ENCODE measurements at regions not wholly inside any gene's neighbourhood (a gene's known extent, or its start where the extent isn't known, plus 50 kb on each side); places are given as distances from the start of the nearest gene placed in this dataset.

DNA sequence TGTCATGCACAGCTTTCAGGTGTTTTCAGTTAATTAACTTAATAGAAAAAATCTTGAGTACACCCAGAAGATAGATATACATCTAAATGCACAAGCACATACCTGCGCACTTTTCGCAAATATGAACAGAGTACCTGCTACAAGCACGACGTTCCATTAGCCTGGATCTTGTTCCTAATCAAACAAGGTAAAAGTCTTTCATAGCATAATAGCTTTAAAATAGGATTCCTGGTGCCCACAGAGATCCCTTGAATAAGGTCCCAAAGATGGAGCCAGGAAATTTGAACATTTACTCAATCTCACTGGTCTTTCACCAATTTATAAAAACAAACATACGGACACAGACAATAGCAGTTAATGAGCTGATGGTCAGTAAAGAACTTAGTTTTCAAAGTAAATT, 689.8 kb upstream of the CHORDC1 start:
- no peak for DNase-seq

DNA sequence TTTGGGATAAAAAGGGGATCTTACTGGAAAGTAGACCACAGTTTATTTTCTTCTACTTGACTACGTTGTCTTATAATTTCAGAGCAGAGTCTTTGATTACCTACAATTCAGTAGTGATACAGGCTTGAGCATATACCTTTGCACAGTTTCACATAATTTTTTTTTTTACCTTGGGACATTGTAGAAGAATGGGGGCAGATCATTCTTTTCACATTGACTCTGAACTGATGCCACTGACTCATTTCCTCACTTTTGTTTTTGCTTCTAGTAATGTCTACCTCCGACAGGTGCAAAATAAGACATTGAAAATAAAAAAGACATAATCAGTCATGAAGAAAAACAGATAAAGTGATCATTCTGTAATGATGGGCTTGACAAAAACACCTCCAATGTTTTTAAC, 688.3 kb upstream of the CHORDC1 start:
- no peak for DNase-seq

DNA sequence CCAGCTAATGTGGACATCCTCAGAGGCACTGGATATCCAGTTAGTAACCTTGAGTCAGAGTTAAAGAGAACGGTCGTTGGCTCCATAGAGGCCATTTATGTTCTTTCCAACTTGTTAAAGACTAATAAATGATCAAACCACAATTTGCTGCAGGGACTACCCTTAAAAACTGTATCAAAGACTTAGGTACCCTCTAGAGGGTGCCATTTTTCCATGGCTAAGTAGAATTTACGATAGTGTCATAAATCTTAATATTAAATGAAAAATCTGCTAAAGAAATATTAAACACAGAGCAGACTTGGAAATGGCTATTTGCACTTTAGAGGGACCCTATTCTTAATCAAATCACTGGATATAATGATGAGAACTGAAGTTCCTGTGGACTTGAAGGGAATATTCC, 685.2 kb upstream of the CHORDC1 start:
- peak; percentile 32 for DNase-seq

DNA sequence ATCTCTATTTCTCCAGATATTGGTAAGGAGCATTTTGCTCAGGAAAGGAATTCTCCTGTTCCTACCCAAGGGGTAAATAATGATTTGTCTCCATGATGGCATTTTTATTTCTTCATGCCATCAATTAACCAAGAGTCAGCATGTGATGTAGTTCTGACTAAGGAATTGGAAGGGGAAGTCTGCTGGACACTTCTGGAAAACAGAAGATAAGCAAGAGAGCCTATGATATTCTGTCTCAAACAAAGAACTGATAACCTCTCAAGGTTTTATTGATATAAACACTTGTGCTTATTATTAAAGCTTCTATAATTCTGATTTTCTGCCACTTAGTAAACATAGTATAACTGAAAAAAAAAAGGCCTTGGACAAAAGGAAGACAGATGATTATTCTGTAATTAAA, 673.0 kb upstream of the CHORDC1 start:
- DNase-seq: no peak

DNA sequence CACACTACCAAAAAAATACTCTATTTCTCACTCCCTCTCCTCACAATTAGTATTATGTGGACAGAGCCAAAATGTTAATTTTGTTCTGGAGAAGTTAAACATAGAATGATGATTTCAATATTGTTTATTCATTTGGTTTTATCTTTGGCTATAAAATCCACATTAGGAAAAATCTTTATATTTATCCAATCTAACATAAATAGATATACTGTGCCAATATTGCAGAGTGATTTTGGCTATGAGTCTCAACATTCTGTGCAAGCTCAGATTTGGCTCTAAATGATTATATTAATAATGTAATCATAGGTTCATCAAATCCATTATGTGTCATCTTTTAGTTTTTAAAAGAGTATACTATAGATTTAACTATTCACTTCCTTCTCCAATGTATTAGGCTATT, 667.5 kb upstream of the CHORDC1 start:
- DNase-seq: no peak

DNA sequence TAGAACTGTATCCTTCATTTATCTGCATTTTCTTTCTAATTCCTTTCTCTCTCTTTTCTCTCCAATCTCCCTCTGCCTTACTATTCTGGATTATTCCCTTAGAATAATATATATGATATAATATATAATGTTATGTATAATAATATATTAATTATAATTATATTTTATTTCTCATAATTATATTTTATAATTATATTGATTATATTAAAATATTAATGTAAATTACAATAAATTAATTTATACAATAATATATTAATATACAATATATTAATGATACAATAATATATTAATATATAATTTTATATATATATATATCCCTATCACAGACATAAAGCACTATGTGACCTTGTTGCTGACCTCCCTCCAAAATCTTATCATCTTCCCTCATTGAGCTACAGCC, 661.3 kb upstream of the CHORDC1 start:
- DNase-seq: no peak

DNA sequence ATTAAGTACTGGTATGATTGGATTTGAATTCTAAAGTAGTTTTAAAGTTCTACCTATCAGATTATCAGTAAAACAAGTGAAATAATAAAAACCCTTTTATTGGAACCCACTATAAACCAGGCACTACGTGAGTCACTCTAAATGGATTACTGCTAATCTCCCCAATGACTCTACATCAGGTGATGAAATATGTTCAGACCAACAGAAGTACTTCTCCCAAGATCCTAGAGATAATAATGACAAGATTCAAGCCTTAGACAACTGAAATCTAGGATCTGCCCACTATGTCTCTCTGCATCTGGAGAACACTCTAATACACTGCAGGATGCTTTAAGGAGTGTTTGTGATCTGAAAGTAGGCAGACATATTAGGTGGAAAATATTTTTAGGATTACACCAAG, 652.1 kb upstream of the CHORDC1 start:
- DNase-seq: no peak

DNA sequence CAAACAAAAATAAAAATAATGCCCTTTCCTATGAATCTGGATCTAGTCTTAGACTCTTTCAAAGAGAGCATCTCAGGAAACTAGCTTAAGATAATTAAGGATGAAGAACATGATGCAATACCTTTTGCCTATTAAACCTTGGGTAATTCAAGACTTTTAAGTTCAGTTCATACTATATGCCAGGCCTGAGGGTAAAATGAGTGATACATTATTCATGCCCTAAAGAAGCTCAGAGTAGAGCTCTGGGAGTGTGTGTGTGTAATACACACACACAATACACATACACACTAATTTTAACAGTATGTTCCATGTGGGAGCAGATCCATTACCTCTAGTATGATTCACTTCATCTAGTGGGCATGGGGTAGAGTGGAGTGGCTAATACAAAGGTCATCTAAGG, 651.4 kb upstream of the CHORDC1 start:
- DNase-seq: no peak

DNA sequence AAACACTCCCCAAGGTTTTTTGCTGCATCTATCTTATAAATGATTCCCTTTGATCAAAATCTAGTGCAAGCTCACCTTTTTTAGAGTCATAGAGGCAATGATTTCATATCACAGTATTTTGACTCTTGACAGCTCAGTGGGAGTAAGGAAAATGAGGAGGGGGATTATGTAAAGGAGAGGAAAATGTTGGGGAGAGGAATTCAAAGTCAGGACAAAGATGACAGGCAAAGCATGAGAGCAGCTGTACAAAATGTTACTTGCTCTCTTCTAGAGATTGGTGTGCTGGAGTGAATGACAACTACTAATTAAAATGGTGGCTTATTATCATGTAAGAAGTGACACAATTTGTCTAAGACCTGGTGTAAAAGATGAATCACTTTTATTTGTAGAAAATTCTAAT, 644.6 kb upstream of the CHORDC1 start:
- no peak for DNase-seq

DNA sequence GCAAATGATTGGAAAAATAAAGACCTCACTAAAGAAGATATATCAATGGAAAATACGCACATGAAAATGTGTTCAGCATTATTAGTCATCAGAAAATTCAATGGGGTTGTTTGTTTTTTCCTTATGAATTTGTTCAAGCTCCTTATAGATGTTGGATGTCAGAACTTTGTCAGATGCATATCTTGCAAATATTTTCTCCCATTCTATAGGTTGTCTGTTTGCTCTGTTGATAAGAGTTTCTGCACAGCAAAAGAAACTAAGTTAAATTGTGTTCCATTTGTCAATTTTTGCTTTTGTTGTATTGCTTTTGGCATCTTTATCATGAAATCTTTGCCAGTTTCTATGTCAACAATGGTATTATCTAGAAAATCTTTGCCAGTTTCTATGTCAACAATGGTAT, 633.9 kb upstream of the CHORDC1 start:
- no peak for DNase-seq

DNA sequence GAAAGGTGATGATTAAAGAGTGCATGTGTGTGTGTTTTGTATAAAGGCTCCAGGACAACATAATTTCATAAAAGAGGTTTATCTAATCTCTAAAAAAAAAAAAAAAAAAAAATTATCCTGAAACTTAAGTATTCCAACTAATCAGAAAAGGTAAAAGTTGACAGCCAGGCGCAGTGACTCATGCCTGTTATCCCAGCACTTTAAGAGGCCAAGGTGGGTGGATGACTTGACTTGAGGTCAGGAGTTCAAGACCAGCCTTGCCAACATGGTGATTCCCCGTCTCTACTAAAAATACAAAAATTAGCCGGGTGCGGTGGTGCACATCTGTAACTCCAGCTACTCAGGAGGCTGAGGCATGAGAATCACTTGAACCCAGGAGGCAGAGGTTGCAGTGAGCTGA, 632.7 kb upstream of the CHORDC1 start:
- DNase-seq: no peak

DNA sequence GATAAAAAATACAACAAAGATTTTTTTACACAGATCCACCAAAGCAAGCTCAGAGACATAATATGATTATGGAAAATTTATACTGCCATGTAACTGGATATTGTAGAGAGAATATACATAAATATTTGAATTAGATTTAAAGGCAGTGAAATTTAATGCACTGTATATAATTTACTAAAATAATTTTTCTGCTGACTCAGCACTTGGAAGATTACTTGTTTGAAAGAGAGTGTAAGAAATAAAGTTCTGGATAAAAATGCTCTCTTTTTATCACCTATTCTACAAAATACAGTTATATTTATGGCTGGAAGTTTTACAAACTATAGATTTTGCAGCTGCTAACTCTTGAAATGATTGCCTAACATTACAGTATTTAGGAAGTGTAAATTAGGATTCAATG, 628.3 kb upstream of the CHORDC1 start:
- no peak for DNase-seq

DNA sequence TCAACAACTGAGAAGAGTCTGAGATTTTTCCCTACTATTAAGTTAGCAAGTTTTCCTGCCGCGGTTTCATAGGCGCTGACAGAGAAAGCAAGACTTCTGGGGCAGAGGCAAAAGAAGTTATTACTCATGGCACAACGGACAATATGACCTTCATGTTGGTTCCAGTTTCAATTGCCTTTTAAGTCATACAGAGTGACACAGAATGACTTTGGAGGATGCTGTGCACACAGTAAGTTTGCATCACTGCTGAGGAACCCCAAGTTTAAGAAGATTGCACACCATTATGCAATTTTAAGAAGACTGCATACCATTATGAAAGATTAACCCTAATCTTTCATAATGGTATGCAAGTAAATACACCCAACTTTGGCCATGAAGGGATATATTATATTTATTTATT, 626.5 kb upstream of the CHORDC1 start:
- DNase-seq: no peak

DNA sequence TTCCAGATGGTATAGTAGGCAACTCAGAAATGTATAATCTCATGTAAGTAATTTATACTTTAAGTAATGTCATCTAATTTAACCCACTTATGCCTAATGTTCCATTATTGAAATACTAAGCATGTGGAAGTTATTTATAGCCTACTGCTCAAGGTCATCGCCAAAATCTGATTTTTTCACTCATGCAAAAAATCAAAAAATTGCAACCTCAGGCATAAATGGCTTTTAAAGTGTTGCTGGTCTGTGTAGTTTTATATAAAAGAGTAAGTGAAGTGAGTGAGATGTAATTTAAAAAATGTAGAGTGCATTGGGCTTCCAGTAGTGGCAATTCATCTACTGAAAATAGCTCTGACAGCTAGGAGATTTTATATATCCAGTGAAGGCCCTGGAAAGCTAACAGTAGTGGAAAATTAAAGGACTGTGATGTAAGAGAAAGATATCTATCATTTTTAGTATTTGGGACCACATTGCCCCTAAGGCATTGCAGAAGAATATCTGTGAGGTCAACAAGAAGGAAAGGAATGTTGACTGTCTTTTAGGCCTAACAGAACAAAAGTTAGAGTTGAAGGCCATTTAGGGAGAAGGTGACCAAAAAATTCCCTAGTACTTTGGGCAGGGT, 624.5 kb upstream of the CHORDC1 start:
- no peak for DNase-seq

DNA sequence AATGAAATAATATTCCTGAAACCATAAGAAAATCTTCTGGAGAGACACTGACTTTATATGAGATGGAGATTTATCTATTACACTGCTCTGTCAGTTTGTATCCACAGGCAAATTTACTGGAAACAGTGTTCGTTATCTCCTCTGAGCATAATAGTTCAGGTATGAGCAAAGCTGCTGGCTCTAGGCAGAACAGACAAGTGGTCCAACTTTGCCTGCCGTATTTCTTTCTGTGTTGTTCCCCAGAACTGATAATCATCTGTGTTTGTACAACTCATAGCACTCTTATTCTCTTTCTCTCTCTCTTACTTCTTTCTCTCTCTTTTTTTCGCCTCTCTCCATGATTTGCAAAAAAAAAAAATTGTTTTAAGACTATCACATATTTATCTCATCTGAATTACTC, 623.8 kb upstream of the CHORDC1 start:
- no peak for DNase-seq

DNA sequence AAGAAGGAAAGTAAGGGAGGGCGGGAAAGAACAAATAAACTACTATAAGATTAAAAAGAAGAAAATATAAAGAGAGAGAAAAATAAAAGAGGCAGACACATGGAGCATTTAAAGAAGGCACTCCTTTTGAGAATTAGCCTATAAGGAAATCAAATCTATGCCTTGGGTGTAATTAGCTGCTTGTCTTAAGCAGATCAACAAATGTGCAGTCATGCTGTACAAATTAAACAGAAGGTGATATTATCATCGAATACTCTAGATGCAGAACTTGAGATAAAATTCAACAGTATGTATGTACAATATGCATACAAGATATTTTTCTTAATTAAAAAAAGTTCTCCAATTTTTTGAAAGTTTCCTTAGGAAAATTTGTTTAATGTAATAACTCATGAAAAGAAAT, 623.0 kb upstream of the CHORDC1 start:
- DNase-seq: no peak

DNA sequence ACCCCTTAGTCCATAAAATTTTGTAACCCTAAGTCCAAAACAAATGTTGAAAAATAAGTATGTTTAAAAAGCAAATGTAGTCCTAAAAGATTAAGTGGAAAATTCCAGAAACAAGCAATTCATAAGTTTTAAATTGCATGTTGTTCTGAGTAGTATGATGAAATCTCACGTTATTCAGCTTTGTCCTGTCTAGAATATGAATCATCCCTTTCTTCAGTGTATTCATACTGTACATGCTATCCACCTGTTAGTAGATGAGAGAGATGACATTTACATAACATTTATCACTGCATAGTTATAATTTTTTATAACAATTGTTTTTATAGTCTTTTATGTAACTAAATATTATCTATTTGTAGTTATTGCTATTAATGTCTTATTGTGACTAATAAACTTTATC, 622.3 kb upstream of the CHORDC1 start:
- peak; percentile 66 for DNase-seq

DNA sequence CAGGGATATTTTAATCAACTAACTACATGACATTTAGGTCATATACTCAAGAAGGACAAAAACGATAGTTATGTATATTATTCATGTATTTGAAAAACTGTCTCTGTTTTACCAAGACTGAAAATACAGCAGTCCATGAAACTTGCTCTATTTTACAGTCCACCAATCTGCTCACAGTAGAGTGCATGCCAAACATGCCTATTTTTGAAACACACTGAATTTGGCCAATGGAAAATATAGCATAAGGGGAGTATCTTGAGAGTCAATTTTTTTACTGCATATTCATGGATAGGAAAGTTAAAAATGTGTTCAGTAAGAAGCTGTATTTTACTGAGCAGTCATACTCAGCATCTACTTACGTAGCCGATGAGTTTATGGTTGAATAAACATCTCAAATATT, 621.2 kb upstream of the CHORDC1 start:
- DNase-seq: no peak

DNA sequence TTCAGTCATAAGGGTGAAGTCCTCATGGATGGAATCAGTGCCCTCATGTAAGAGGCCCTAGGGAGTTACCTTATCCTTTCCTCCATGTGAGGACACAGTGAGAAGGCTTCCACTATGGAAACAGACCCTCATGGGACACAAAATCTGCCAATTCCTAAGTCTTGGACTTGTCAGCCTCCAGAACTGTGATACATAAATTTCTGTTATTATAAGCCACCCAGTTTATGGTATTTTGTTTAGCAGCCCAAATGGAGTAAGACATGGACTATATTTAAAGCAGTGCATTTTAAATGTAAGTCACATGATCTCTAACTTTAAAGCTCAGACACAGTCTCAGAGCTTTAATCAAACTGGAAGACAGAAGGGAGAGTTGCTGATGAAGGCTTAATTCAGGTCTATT, 619.8 kb upstream of the CHORDC1 start:
- no peak for DNase-seq

DNA sequence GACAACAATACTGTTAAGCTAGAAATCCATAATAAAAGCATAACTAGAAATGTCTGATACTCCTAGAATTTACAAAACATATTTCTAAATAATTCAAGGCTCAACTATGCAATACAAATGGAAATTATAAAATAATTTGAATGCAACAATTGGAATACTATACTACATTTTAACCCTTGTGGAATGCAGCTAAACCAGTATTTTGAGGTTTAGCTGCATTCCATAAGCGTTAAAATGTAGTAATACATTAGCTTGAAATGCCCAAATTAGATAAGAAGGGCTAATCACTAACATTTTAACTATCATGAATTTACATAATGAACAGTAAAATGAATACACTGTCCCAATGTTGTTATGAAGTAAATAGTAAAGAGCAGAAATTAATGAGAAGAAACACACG, 617.2 kb upstream of the CHORDC1 start:
- no peak for DNase-seq

DNA sequence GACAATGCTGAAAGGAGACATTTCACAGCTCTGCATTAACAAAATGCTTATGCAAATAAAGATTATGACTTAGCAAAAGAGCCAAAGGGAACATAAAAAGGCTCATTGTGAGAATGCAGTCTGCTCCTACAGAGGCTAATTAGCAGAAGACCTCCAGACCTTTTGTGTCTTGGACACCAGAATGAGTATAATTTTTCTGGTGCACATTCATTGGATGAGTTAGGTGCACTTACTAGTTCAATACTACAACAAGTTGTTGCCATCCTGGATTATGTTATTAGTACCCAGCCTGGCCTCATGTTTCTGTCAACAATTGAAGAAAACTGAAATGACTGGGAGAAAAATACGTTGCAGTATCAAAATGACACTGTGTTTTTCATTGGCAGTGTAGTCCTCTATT, 613.2 kb upstream of the CHORDC1 start:
- no peak for DNase-seq

DNA sequence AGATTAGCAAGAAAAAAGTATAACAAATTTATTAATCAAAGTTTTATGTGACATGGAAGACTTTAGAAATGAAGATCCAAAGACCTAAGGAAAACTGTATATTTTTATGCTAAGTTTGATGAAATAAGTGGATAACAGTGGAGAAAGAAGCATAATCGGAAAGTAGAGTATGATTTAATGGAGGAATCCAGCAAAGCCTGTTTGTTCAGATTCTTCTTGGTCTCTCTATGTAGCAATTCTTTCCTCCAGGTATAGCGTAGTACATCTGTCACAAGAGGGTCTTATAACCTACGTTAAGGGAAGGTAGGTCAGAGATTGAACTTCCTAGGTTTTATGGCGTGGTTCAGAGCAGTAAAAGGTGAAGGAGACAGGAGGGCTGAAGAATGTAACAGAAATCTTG, 600.6 kb upstream of the CHORDC1 start:
- no peak for DNase-seq

DNA sequence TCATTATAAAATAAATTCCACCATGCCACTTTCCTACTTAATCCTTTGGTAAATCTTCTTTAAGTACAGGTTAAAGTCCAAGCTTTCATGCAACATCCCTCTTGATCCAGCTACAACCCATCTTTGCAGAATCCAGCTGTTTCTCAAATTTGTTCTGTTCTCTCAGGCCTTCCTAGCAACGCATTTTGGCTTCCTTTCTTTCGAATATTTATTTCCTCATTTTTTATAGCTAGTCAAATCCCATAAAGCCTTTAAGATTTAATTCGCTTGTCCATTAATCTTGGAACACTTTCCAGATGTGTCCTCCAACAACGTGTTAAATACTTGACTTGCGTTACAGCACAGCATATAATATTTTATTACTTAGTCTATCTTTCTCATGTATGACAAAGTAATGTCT, 600.1 kb upstream of the CHORDC1 start:
- DNase-seq: no peak

DNA sequence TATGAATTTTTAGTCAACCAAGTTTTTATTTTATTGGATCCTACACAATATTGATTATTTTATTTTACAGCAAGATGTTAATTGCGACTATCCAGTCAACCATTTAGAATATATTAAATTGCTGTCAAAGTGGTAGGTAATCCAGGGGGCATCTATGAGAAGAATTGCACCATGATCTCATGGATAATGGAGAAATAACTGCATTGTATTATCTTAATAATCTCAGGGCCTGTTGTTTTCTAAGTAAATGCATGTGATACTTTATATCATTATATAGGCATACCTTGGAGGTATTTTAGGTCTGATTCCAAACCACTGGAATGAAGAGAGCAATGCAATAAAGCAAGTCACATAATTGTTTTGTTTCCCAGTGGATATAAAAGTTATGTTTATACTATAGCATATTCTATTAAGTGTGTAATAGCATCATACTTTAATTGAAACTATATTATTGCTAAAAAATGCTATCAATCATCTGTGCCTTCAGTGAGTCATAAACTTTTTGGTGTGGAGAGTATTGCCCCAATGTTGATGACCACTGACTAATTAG, 595.4 kb upstream of the CHORDC1 start:
- DNase-seq: no peak

DNA sequence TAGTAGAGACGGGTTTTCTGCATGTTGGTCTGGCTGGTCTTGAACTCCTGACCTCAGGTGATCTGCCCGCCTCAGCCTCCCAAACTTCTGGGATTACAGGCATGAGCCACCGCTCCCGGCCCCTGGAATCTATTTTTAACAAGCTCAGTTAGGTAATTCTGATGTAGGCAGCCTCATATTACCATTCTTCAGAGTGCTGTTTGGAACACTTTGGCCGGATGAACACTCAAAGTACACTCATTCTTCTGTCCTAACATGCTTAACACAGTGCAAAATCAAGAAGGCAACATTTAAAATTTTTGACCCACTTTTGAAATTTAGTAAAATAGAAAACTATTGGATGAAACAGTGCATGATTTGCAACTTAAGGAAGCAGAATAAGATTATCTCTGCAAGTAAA, 586.7 kb upstream of the CHORDC1 start:
- DNase-seq: no peak

DNA sequence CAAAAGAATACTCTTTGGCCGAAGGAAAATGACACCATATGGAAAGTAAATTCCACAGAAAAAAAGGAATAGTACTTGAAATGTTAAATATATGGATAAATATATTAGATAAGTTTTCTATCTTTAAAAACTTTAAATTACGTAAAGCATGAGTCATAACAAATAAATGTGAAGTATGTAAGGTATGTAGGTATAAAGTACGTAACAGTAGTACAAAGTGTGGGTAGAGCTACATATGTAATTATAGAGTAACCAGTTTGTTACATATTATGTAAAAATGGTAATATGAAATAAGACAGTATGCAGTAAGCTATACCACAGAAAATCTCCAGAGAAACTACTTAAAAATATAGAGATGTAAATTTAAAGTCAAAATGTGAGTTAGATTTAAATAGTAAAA, 582.3 kb upstream of the CHORDC1 start:
- DNase-seq: no peak
